GM12878 (cell line): ENCODE measurements at regions not wholly inside any gene's neighbourhood (a gene's known extent, or its start where the extent isn't known, plus 50 kb on each side); places are given as distances from the start of the nearest gene placed in this dataset.

Experiments
- ATAC-seq: fragments of 200-7000 bp; cut with Tn5 transposase; 3 replicates; pipeline ENCODE4 v1.9.1; 2020; ENCODE audit warnings: mild to moderate bottlenecking, moderate library complexity
- BruUV-seq: library from RNA; stranded (reverse); fragments of 400-500 nt; replicated peaks from 2 replicates; lab custom pipeline; 2021; lab: Mats Ljungman, UMichigan
- CTCF ChIA-PET: fragments of 300-600 bp; sonication (Branson Sonifier 250); formaldehyde crosslinking; extraction: SDS; loops from one replicate; lab custom pipeline; 2021; ENCODE audit warnings: inconsistent platforms; lab: Yijun Ruan, JAX
- POLR2A ChIA-PET: fragments of 350-600 bp; formaldehyde crosslinking; extraction: SDS; loops from one replicate; lab custom pipeline; 2021; ENCODE audit warnings: inconsistent platforms; lab: Charles Lee
- RAD21 ChIA-PET: fragments of 300-600 bp; sonication (Branson Sonifier 250); formaldehyde crosslinking; loops from one replicate; lab custom pipeline; 2023; ENCODE audit warnings: antibody characterized with exemption; ENCODE audit not compliant: unreplicated experiment; lab: Charles Lee
- SMC1A ChIA-PET: fragments of 300-600 bp; sonication (Branson Sonifier 250); formaldehyde crosslinking; loops from one replicate; lab custom pipeline; 2023; ENCODE audit not compliant: unreplicated experiment, uncharacterized antibody; lab: Charles Lee
- DNase-seq: peaks from one replicate; pipeline ENCODE4 v3.0.0-alpha.2; 2011; ENCODE audit warnings: low read depth, low spot score
- FAIRE-seq: peaks from 3 replicates; lab custom pipeline; 2011; peaks lifted over from hg19 to GRCh38; lab: Jason Lieb, UNC
- H2AFZ ChIP-seq: 2 replicates; pipeline ENCODE4 v1.6.0; 2011; ENCODE audit warnings: low read depth, low read length, control low read depth; ENCODE audit not compliant: control insufficient read depth
- H3K27ac ChIP-seq: 2 replicates; pipeline ENCODE4 v1.5.1; 2011; ENCODE audit warnings: control low read depth; ENCODE audit not compliant: control insufficient read depth, insufficient read depth
- H3K27me3 ChIP-seq, 2 experiments: replicated peaks in 1 of 2; 2 replicates each; pipeline versions ENCODE4 v1.6.0 to v1.6.1; 2011; ENCODE audit warnings: low read length in 1 of 2; ENCODE audit not compliant: control insufficient read depth in 2 of 2, insufficient read depth in 2 of 2
- H3K36me3 ChIP-seq, 2 experiments: 2 replicates each; pipeline ENCODE4 v1.5.1; 2011; ENCODE audit warnings: low read length in 1 of 2; ENCODE audit not compliant: control insufficient read depth in 2 of 2, insufficient read depth in 2 of 2
- H3K4me1 ChIP-seq: 2 replicates; pipeline ENCODE4 v1.6.1; 2011; ENCODE audit warnings: mild to moderate bottlenecking, low read length, moderate library complexity, mixed read lengths; ENCODE audit not compliant: control insufficient read depth, insufficient read depth
- H3K4me2 ChIP-seq: 2 replicates; pipeline ENCODE4 v1.6.0; 2011; ENCODE audit warnings: control low read depth; ENCODE audit not compliant: control insufficient read depth, insufficient read depth
- H3K4me3 ChIP-seq: fragments of 200-600 bp; sonication (generic); 2 replicates; pipeline ENCODE4 v1.5.1; 2016
- H3K79me2 ChIP-seq: 2 replicates; pipeline ENCODE4 v1.6.0; 2011; ENCODE audit warnings: low read length; ENCODE audit not compliant: control insufficient read depth, insufficient read depth
- H3K9ac ChIP-seq: 2 replicates; pipeline ENCODE4 v1.8.0; 2011; ENCODE audit warnings: low read length, control low read depth, mixed read lengths; ENCODE audit not compliant: control insufficient read depth, insufficient read depth
- H3K9me3 ChIP-seq: replicated peaks from 3 replicates; pipeline ENCODE4 v1.5.1; 2011; ENCODE audit warnings: mild to moderate bottlenecking, low read length; ENCODE audit not compliant: control insufficient read depth, insufficient read depth
- H4K20me1 ChIP-seq: 2 replicates; pipeline ENCODE4 v1.6.0; 2011; ENCODE audit not compliant: control insufficient read depth, insufficient read depth
- ATF3 ChIP-seq: IDR thresholded peaks from 2 replicates; pipeline ENCODE4 v1.6.1; 2011; ENCODE audit warnings: low read depth, mild to moderate bottlenecking, low read length, moderate library complexity, borderline replicate concordance; ENCODE audit errors: extremely low read depth
- IRF3 ChIP-seq: fragments of 450-650 bp; IDR thresholded peaks from 2 replicates; pipeline ENCODE4 v1.6.1; 2014; ENCODE audit warnings: mild to moderate bottlenecking
- NBN ChIP-seq: fragments of 450-650 bp; IDR thresholded peaks from 2 replicates; pipeline ENCODE4 v1.6.1; 2016
- PBX3 ChIP-seq: IDR thresholded peaks from 2 replicates; pipeline ENCODE4 v1.6.1; 2011; ENCODE audit warnings: mild to moderate bottlenecking, low read depth, low read length, moderate library complexity; ENCODE audit not compliant: insufficient replicate concordance
- PML ChIP-seq: IDR thresholded peaks from 2 replicates; pipeline ENCODE4 v1.6.1; 2012; ENCODE audit warnings: low read length, inconsistent platforms
- POLR2AphosphoS2 ChIP-seq: IDR thresholded peaks from 2 replicates; pipeline ENCODE4 v1.6.1; 2011; ENCODE audit warnings: low read depth, mild to moderate bottlenecking, low read length, improper control_type of control experiment, moderate library complexity
- RELB ChIP-seq: fragments of 450-650 bp; IDR thresholded peaks from 2 replicates; pipeline ENCODE4 v1.6.1; 2017; ENCODE audit warnings: low read depth, mild to moderate bottlenecking, moderate library complexity
- SMAD5 ChIP-seq: IDR thresholded peaks from 2 replicates; pipeline ENCODE4 v1.6.1; 2016; ENCODE audit warnings: antibody characterized with exemption, low read depth
- SMC3 ChIP-seq: IDR thresholded peaks from 2 replicates; pipeline ENCODE4 v1.6.1; 2011; ENCODE audit warnings: low read length, improper control_type of control experiment, borderline replicate concordance
- ZBTB33 ChIP-seq: fragments of 450-650 bp; IDR thresholded peaks from 2 replicates; pipeline ENCODE4 v1.6.1; 2017; ENCODE audit warnings: mild to moderate bottlenecking
- WGBS: methylation state at CpG from one replicate; pipeline ENCODE4 v1.1.6; 2016; ENCODE audit warnings: low lambda C conversion rate; ENCODE audit not compliant: insufficient replicate concordance, insufficient coverage; ENCODE audit errors: missing lambda C conversion rate; 5-methylcytosine and 5-hydroxymethylcytosine counted together
- in situ Hi-C: fragments of 300-500 bp; cut with MboI; formaldehyde crosslinking; loops from 9 replicates; pipeline ENCODE4 v1.14.3; 2018; ENCODE audit warnings: mixed read lengths
- intact Hi-C: fragments of 100-400 bp; cut with micrococcal nuclease; formaldehyde crosslinking; loops from one replicate; pipeline ENCODE4 v1.14.2; 2022; ENCODE audit not compliant: unreplicated experiment

- FAIRE-seq: no peak
- H3K9ac ChIP-seq: no peak overlapping the region
- no peak overlapping the region for H2AFZ ChIP-seq
- ChIA-PET CTCF (no interaction called here), POLR2A (no interaction called here), RAD21 (no interaction called here), SMC1A (interaction anchor here (0.8 kb wide), 1 partner anchor 8 kb away, joined by 3 read pairs; no protein-coding TSS in a partner anchor)
- ATAC-seq: no peak
- no peaks in the 10 kb centered on the region for H3K36me3 ChIP-seq
- in situ Hi-C loops (no loop called here), intact Hi-C loops (no loop called here)
- no TSS peak for BruUV-seq
- TF ChIP-seq POLR2AphosphoS2 (no peak), SMC3 (no peak), RELB (no peak), ZBTB33 (no peak), NBN (no peak), PBX3 (no peak), IRF3 (no peak), PML (no peak), SMAD5 (no peak), ATF3 (no peak)
- no peak for DNase-seq
- H3K9me3 ChIP-seq: no peaks in the 10 kb centered on the region
- no peaks in the 10 kb centered on the region for H4K20me1 ChIP-seq
- no peak overlapping the region for H3K27ac ChIP-seq
- no peak overlapping the region for H3K4me3 ChIP-seq
- H3K4me2 ChIP-seq: no peak overlapping the region
- H3K79me2 ChIP-seq: no peaks in the 10 kb centered on the region
- no peaks in the 10 kb centered on the region for H3K4me1 ChIP-seq
- WGBS: 32% methylated on average over 2 of the region's 2 CpGs
- no peaks in the 10 kb centered on the region for H3K27me3 ChIP-seq
These were observed 268.7 kb upstream of the ATP5MC3 start for GRCh38 chr2:175450029-175450760.
